Prostate gland (tissue), 2 donors: ENCODE measurements at regions not wholly inside any gene's neighbourhood (a gene's known extent, or its start where the extent isn't known, plus 50 kb on each side); places are given as distances from the start of the nearest gene placed in this dataset.

Experiments
- DNase-seq: peaks from one replicate; pipeline ENCODE4 v3.0.0-alpha.2; 2019; ENCODE audit warnings: low spot score
- H3K27ac ChIP-seq, 2 donors: fragments of 200-600 bp; sonication (generic); 2 replicates each; pipeline ENCODE4 v1.5.1; 2017 to 2019
- H3K27me3 ChIP-seq: fragments of 200-600 bp; sonication (generic); replicated peaks from 2 replicates; pipeline ENCODE4 v1.5.1; 2019; ENCODE audit not compliant: insufficient read depth
- H3K36me3 ChIP-seq, 2 donors: fragments of 200-600 bp; sonication (generic); 1 replicate in 1 of 2; 2 replicates in 1 of 2; pipeline versions ENCODE4 v1.5.1 to v1.8.1; 2017 to 2019
- H3K4me1 ChIP-seq: fragments of 200-600 bp; sonication (generic); replicated peaks from 2 replicates; pipeline ENCODE4 v1.5.1; 2019
- H3K4me3 ChIP-seq, 2 donors: fragments of 200-600 bp; sonication (generic); 2 replicates each; pipeline ENCODE4 v1.5.1; 2017 to 2019
- H3K9me3 ChIP-seq: fragments of 200-600 bp; sonication (generic); 2 replicates; pipeline ENCODE4 v1.5.1; 2017
- POLR2A ChIP-seq: fragments of 450-650 bp; IDR thresholded peaks from one replicate; pipeline ENCODE4 v1.6.1; 2016; ENCODE audit warnings: antibody characterized with exemption, mild to moderate bottlenecking
- POLR2AphosphoS5 ChIP-seq: sonication (generic); formaldehyde crosslinking; IDR thresholded peaks from one replicate; pipeline ENCODE4 v1.6.1; 2017; ENCODE audit warnings: antibody characterized with exemption
- WGBS: methylation state at CpG from one replicate; pipeline ENCODE4 v1.1.5; 2018; 5-methylcytosine and 5-hydroxymethylcytosine counted together
- intact Hi-C: fragments of 100-400 bp; cut with DNase I; formaldehyde crosslinking; loops from one replicate; pipeline ENCODE4 v1.14.2; 2022
- TF ChIP-seq, protein P1 (sequence below), 4 experiments: fragments of 200-600 bp in 2 of 4; fragments of 450-650 bp in 2 of 4; sonication (generic) in 2 of 4; IDR thresholded peaks; 1 replicate in 3 of 4; 2 replicates in 1 of 4; pipeline ENCODE4 v1.5.1; 2016 to 2019; ENCODE audit warnings: antibody characterized with exemption in 4 of 4, mild to moderate bottlenecking in 2 of 4, moderate library complexity in 2 of 4

DNA sequence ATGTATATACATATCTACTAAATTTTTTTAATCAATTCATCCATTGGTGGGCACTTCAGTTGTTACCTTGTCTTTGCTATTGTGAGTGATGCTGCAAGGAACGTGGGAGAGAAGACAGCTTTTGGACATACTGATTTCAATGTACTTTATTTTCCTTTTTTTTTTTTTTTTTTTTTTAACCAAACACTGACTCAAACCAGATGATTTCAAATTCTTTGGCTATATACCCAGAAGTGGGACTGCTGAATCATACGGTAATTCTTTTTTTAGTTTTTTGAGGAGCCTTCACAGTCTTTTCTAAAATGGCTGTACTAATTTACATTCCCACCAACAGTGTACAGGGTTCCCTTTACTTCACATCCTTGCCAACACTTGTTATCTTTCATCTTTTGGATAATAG is 204.7 kb downstream of the INSIG2 start:
- Histone ChIP-seq H3K27me3 (no peaks in the 10 kb centered on the region), H3K36me3 (no peaks in the 10 kb centered on the region), H3K4me1 (no peaks in the 10 kb centered on the region), H3K27ac (no peak overlapping the region), H3K9me3 (no peaks in the 10 kb centered on the region), H3K4me3 (no peak overlapping the region)
- no peak for DNase-seq
- intact Hi-C loops = no loop called here
- 67% methylated on average over 2 of the region's 2 CpGs for WGBS
- TF ChIP-seq POLR2A = no peak
- no peak for TF ChIP-seq POLR2AphosphoS5
- TF ChIP-seq, protein P1, sequence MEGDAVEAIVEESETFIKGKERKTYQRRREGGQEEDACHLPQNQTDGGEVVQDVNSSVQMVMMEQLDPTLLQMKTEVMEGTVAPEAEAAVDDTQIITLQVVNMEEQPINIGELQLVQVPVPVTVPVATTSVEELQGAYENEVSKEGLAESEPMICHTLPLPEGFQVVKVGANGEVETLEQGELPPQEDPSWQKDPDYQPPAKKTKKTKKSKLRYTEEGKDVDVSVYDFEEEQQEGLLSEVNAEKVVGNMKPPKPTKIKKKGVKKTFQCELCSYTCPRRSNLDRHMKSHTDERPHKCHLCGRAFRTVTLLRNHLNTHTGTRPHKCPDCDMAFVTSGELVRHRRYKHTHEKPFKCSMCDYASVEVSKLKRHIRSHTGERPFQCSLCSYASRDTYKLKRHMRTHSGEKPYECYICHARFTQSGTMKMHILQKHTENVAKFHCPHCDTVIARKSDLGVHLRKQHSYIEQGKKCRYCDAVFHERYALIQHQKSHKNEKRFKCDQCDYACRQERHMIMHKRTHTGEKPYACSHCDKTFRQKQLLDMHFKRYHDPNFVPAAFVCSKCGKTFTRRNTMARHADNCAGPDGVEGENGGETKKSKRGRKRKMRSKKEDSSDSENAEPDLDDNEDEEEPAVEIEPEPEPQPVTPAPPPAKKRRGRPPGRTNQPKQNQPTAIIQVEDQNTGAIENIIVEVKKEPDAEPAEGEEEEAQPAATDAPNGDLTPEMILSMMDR (IDR thresholded peaks at IDR 0.05) = no peak

- intact Hi-C loops = no loop called here
- H3K27me3 ChIP-seq = no peaks in the 10 kb centered on the region
- no peaks in the 10 kb centered on the region for H3K4me1 ChIP-seq
- 77% methylated on average over 3 of the region's 3 CpGs for WGBS
- H3K36me3 ChIP-seq = no peaks in the 10 kb centered on the region
- H3K9me3 ChIP-seq = no peaks in the 10 kb centered on the region
- no peak overlapping the region for H3K27ac ChIP-seq
- TF ChIP-seq POLR2A (no peak), POLR2AphosphoS5 (no peak)
- TF ChIP-seq, protein P1 (IDR thresholded peaks at IDR 0.05) = no peak
- no peak for DNase-seq
- H3K4me3 ChIP-seq = no peak overlapping the region
Measured at GRCh38 chr2:118291251-118291880, 203.1 kb downstream of the INSIG2 start.

GRCh38 chr2:118290411-118291250 is 202.4 kb downstream of the INSIG2 start:
- 74% methylated on average over 8 of the region's 8 CpGs for WGBS
- Histone ChIP-seq H3K4me3 (no peak overlapping the region), H3K27me3 (no peaks in the 10 kb centered on the region), H3K4me1 (no peaks in the 10 kb centered on the region), H3K9me3 (no peaks in the 10 kb centered on the region), H3K27ac (no peak overlapping the region), H3K36me3 (no peaks in the 10 kb centered on the region)
- TF ChIP-seq POLR2AphosphoS5 (no peak), POLR2A (no peak)
- TF ChIP-seq, protein P1 (IDR thresholded peaks at IDR 0.05) = no peak
- DNase-seq = no peak
- intact Hi-C loops = no loop called here

- intact Hi-C loops = no loop called here
- no peak for DNase-seq
- TF ChIP-seq POLR2A (no peak), POLR2AphosphoS5 (no peak)
- TF ChIP-seq, protein P1 (IDR thresholded peaks at IDR 0.05) = no peak
- H3K27ac ChIP-seq = no peak overlapping the region
- 56% methylated on average over 3 of the region's 3 CpGs for WGBS
- H3K9me3 ChIP-seq = no peaks in the 10 kb centered on the region
- no peaks in the 10 kb centered on the region for H3K36me3 ChIP-seq
- H3K27me3 ChIP-seq = no peaks in the 10 kb centered on the region
- H3K4me3 ChIP-seq = no peak overlapping the region
- no peaks in the 10 kb centered on the region for H3K4me1 ChIP-seq
Measured at GRCh38 chr2:118279005-118279404, 190.7 kb downstream of the INSIG2 start.

DNA sequence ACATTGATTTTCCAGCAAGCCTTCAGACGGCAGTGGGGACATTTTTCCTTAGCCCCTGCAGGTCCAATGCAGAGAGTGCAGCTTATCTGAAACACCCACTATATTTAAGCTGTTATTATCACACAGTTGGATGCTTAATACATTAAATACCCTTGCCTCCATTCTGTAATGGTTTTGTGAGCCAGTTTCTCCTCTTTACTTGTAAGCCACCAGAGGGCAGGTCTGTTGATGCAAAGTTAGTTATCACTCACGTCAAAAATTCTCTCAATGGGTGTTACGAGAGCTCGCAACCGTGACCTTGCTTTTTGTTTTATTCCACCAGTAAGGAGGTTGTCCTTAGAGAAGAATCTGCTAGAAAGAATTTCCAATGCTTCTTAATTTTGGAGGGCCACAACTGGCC is 189.8 kb downstream of the INSIG2 start:
- Histone ChIP-seq H3K27ac (no peak overlapping the region), H3K4me1 (no peaks in the 10 kb centered on the region), H3K27me3 (no peaks in the 10 kb centered on the region), H3K4me3 (no peak overlapping the region), H3K9me3 (no peaks in the 10 kb centered on the region), H3K36me3 (no peaks in the 10 kb centered on the region)
- TF ChIP-seq, protein P1 (IDR thresholded peaks at IDR 0.05) = no peak
- TF ChIP-seq POLR2A = no peak
- TF ChIP-seq POLR2AphosphoS5 = no peak
- 81% methylated on average over 5 of the region's 5 CpGs for WGBS
- DNase-seq = no peak
- intact Hi-C loops = no loop called here
